HFFc6 (cell line): ENCODE measurements at regions not wholly inside any gene's neighbourhood (a gene's known extent, or its start where the extent isn't known, plus 50 kb on each side); places are given as distances from the start of the nearest gene placed in this dataset.

ENCODE experiments used
- DNase-seq: peaks from one replicate; pipeline ENCODE4 v3.0.0-alpha.2; 2018
- H3K27ac Mint-ChIP-seq: 2 replicates; pipeline ENCODE4 v1.8.0; 2020; ENCODE audit warnings: mild to moderate bottlenecking, mixed read lengths
- H3K27me3 Mint-ChIP-seq: 2 replicates; pipeline ENCODE4 v1.8.0; 2021; ENCODE audit warnings: mild to moderate bottlenecking, moderate library complexity, mixed read lengths; ENCODE audit not compliant: insufficient read depth
- H3K36me3 Mint-ChIP-seq: 2 replicates; pipeline ENCODE4 v1.8.0; 2021; ENCODE audit warnings: low read depth, mixed read lengths
- H3K4me1 Mint-ChIP-seq: 2 replicates; pipeline ENCODE4 v1.8.0; 2020; ENCODE audit warnings: low read depth, mixed read lengths
- H3K4me3 Mint-ChIP-seq: 2 replicates; pipeline ENCODE4 v1.8.0; 2020; ENCODE audit warnings: mild to moderate bottlenecking, moderate library complexity, mixed read lengths
- H3K9me3 Mint-ChIP-seq: 2 replicates; pipeline ENCODE4 v1.8.0; 2020; ENCODE audit warnings: mild to moderate bottlenecking, mixed read lengths
- TF ChIP-seq, protein P1 (sequence below): fragments of 200-600 bp; sonication (generic); IDR thresholded peaks from 2 replicates; pipeline ENCODE4 v1.5.0; 2021; ENCODE audit warnings: antibody characterized with exemption, mild to moderate bottlenecking

DNA sequence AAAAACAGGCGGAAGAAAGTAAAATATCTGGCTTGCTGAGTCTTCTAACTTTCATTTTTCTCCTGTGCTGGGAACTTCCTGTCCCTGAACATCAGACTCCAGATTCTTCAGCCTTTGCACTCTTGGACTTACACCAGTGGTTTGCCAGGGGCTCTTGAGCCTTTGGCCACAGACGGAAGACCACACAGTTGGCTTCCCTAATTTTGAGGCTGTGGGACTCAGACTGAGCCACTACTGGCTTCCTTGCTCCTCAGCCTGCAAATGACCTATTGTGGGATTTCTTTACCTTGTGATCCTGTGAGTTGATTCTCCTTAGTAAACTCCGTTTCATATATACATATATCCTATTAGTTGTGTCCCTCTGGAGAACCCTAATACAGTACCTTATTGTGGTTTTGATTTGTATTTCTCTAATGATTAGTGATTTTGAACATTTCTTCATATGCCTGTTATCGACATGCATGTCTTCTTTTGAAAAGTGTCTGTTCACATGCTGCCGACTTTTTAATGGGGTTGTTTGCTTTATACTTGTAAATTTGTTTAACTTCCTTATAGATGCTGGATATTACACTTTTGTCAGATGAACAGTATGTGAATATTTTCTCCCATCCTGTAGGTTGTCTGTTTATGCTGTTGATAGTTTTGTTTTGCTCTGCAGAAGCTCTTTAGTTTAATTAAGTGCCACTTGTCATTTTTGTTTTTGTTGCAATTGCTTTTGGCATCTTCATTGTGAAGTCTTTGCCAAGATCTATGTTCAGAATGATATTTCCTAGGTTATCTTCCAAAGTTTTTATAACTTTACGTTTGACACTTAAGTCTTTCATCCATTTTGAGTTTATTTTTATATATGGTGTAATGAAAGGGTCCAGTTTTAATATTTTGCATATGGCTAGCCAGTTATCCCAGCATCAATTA, 348.8 kb upstream of the SETBP1 start:
- H3K9me3 Mint-ChIP-seq: peaks cover 32% of the 10 kb centered on the region
- no peak overlapping the region for H3K4me3 Mint-ChIP-seq
- DNase-seq: no peak
- no peaks in the 10 kb centered on the region for H3K36me3 Mint-ChIP-seq
- no peaks in the 10 kb centered on the region for H3K27me3 Mint-ChIP-seq
- no peaks in the 10 kb centered on the region for H3K4me1 Mint-ChIP-seq
- H3K27ac Mint-ChIP-seq: no peak overlapping the region
- TF ChIP-seq, protein P1, sequence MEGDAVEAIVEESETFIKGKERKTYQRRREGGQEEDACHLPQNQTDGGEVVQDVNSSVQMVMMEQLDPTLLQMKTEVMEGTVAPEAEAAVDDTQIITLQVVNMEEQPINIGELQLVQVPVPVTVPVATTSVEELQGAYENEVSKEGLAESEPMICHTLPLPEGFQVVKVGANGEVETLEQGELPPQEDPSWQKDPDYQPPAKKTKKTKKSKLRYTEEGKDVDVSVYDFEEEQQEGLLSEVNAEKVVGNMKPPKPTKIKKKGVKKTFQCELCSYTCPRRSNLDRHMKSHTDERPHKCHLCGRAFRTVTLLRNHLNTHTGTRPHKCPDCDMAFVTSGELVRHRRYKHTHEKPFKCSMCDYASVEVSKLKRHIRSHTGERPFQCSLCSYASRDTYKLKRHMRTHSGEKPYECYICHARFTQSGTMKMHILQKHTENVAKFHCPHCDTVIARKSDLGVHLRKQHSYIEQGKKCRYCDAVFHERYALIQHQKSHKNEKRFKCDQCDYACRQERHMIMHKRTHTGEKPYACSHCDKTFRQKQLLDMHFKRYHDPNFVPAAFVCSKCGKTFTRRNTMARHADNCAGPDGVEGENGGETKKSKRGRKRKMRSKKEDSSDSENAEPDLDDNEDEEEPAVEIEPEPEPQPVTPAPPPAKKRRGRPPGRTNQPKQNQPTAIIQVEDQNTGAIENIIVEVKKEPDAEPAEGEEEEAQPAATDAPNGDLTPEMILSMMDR: no peak

DNA sequence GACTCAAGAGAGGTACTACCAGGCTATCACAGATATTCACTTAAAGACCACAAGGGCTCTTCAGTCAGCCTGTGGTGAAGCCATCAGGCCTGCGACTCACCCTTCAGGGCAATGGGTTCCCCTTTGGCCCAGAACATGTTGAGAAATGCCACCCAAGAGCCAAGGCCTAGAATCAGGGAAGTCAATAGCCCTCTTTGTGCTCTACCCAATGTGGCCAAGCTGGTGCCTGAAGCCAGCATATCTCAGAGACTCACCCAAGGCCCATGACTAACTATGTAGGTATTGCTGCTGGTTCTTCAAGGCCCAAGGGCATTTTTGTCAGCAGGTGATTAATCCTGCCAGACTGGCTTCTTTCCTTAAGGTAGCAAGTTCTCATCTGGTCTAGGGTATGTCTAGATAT, 338.9 kb upstream of the SETBP1 start:
- Mint-ChIP-seq H3K27ac (no peak overlapping the region), H3K4me3 (no peak overlapping the region), H3K9me3 (peaks cover 41% of the 10 kb centered on the region), H3K27me3 (no peaks in the 10 kb centered on the region), H3K36me3 (0 out of 2 replicates have a peak, but pooled peaks cover 7% of the 10 kb centered on the region), H3K4me1 (no peaks in the 10 kb centered on the region)
- TF ChIP-seq, protein P1: no peak
- no peak for DNase-seq

DNA sequence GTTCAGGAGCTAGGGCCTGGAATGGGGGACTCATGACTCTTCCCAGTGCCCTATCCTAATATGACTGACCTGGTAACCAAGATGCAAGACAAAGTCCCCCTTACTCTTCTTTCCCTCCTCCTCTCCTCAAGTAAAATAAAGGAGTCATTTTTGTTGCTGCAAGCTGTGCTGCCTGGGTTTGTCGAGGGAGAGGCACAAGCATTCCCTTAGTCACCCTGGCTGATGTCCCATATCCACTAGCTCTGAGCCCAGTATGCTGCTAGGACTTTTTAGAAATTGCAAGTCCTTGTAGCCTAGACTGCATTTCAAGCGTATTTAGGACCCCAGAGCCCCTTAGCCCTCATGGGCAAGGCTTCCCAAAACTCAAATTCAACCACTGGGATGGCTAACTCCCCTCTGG, 338.5 kb upstream of the SETBP1 start:
- DNase-seq: no peak
- TF ChIP-seq, protein P1: no peak
- Mint-ChIP-seq H3K27ac (no peak overlapping the region), H3K4me3 (no peak overlapping the region), H3K27me3 (no peaks in the 10 kb centered on the region), H3K4me1 (no peaks in the 10 kb centered on the region), H3K9me3 (peaks cover 38% of the 10 kb centered on the region), H3K36me3 (0 out of 2 replicates have a peak, but pooled peaks cover 7% of the 10 kb centered on the region)

DNA sequence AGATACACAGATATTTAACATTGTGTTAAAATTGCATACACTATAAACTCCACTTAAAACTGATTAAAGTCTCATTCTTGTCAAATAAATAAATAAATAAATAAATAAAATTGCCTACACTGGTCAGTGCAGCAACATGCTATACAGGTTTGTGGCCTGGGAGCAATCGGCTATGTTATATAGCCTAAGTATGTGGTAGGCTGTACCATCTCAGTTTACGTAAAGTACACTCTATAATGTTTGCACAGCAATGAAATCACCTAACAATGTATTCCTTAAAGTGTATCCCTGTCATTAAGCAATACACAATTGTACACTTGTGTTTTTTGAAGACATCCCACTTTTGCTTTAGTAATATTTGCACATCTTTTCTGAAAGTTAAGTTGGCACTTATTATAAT, 337.7 kb upstream of the SETBP1 start:
- TF ChIP-seq, protein P1: no peak
- no peaks in the 10 kb centered on the region for H3K27me3 Mint-ChIP-seq
- no peak overlapping the region for H3K4me3 Mint-ChIP-seq
- no peak for DNase-seq
- 0 out of 2 replicates have a peak, but pooled peaks cover 7% of the 10 kb centered on the region for H3K36me3 Mint-ChIP-seq
- H3K9me3 Mint-ChIP-seq: peaks cover 38% of the 10 kb centered on the region
- no peaks in the 10 kb centered on the region for H3K4me1 Mint-ChIP-seq
- no peak overlapping the region for H3K27ac Mint-ChIP-seq

DNA sequence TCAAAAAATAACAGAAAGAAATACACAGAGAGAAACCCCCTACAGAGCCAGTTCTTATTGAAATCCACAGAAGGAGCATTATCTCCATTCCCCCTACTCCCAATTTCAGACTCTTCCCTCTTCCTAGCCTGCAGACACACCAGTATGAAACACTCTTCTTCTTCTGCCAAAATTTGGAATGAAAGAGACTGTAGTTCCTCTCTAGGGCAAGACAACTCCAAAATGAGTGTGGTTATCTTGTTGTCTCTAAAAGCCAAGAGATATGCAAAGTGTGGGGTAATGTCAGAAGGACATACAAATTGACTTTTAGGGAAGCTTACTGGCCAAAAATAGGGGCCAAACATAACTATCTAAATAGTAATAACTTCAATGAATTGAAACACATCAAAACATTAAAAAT, 337.1 kb upstream of the SETBP1 start:
- Mint-ChIP-seq H3K4me3 (no peak overlapping the region), H3K4me1 (no peaks in the 10 kb centered on the region), H3K27ac (no peak overlapping the region), H3K9me3 (peaks cover 37% of the 10 kb centered on the region), H3K36me3 (0 out of 2 replicates have a peak, but pooled peaks cover 7% of the 10 kb centered on the region), H3K27me3 (no peaks in the 10 kb centered on the region)
- DNase-seq: no peak
- TF ChIP-seq, protein P1: no peak
